ENCODE measurements at regions not wholly inside any gene's neighbourhood (a gene's known extent, or its start where the extent isn't known, plus 50 kb on each side); places are given as distances from the start of the nearest gene placed in this dataset.

- H3K36me3 Mint-ChIP-seq (ENCODE audit: unreplicated experiment) = no peaks in the 10 kb centered on the region
- no peak for DNase-seq (ENCODE audit: extremely low spot score, unreplicated experiment)
- H3K27ac Mint-ChIP-seq (ENCODE audit: unreplicated experiment) = no peak overlapping the region
Measured at GRCh38 chr17:69916761-69917160, 158.3 kb upstream of the KCNJ16 start.

DNA sequence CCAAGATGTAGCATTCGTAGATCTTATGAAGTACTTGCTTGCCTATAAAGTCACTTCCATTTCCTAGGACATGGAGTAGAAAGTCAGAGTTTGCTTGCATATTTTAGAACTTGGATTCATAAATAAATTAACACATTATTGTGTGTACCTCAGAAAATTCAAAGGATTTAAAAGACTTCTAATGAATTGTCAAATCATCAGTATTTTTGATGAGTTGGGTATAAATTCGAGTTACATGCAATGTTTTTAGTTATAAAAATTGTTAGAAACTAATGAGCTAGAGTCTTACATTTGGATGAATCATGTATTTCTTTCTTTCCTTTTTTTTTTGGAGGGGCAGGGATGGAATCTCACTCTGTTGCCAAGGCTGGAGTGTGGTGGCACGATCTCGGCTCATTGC lies 156.9 kb upstream of the KCNJ16 start:
- Mint-ChIP-seq H3K4me3 (ENCODE audit: unreplicated experiment) (no peak overlapping the region), H3K9me3 (ENCODE audit: unreplicated experiment) (no peaks in the 10 kb centered on the region)
- TF ChIP-seq, protein P1, sequence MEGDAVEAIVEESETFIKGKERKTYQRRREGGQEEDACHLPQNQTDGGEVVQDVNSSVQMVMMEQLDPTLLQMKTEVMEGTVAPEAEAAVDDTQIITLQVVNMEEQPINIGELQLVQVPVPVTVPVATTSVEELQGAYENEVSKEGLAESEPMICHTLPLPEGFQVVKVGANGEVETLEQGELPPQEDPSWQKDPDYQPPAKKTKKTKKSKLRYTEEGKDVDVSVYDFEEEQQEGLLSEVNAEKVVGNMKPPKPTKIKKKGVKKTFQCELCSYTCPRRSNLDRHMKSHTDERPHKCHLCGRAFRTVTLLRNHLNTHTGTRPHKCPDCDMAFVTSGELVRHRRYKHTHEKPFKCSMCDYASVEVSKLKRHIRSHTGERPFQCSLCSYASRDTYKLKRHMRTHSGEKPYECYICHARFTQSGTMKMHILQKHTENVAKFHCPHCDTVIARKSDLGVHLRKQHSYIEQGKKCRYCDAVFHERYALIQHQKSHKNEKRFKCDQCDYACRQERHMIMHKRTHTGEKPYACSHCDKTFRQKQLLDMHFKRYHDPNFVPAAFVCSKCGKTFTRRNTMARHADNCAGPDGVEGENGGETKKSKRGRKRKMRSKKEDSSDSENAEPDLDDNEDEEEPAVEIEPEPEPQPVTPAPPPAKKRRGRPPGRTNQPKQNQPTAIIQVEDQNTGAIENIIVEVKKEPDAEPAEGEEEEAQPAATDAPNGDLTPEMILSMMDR (IDR thresholded peaks at IDR 0.05) = no peak

More at GRCh38 chr17:69916761-69917160, 158.3 kb upstream of the KCNJ16 start:
- no peaks in the 10 kb centered on the region for H3K9me3 Mint-ChIP-seq (ENCODE audit: unreplicated experiment)
- H3K27me3 Mint-ChIP-seq (ENCODE audit: unreplicated experiment) = peaks cover 8% of the 10 kb centered on the region
- no peak overlapping the region for H3K4me3 Mint-ChIP-seq (ENCODE audit: unreplicated experiment)
- H3K4me1 Mint-ChIP-seq (ENCODE audit: unreplicated experiment) = no peaks in the 10 kb centered on the region
- TF ChIP-seq, protein P1 (IDR thresholded peaks at IDR 0.05) = no peak

GRCh38 chr17:69919789-69920188 lies 155.2 kb upstream of the KCNJ16 start:
- Mint-ChIP-seq H3K4me3 (ENCODE audit: unreplicated experiment) (no peak overlapping the region), H3K27ac (ENCODE audit: unreplicated experiment) (no peak overlapping the region), H3K9me3 (ENCODE audit: unreplicated experiment) (no peaks in the 10 kb centered on the region), H3K27me3 (ENCODE audit: unreplicated experiment) (peaks cover 10% of the 10 kb centered on the region), H3K36me3 (ENCODE audit: unreplicated experiment) (no peaks in the 10 kb centered on the region), H3K4me1 (ENCODE audit: unreplicated experiment) (no peaks in the 10 kb centered on the region)
- DNase-seq (ENCODE audit: extremely low spot score, unreplicated experiment) = no peak
- TF ChIP-seq, protein P1 (IDR thresholded peaks at IDR 0.05) = no peak

More for the DNA sequence above, 156.9 kb upstream of the KCNJ16 start:
- peaks cover 10% of the 10 kb centered on the region for H3K27me3 Mint-ChIP-seq (ENCODE audit: unreplicated experiment)
- no peaks in the 10 kb centered on the region for H3K4me1 Mint-ChIP-seq (ENCODE audit: unreplicated experiment)
- H3K27ac Mint-ChIP-seq (ENCODE audit: unreplicated experiment) = no peak overlapping the region
- DNase-seq (ENCODE audit: extremely low spot score, unreplicated experiment) = no peak
- no peaks in the 10 kb centered on the region for H3K36me3 Mint-ChIP-seq (ENCODE audit: unreplicated experiment)

DNA sequence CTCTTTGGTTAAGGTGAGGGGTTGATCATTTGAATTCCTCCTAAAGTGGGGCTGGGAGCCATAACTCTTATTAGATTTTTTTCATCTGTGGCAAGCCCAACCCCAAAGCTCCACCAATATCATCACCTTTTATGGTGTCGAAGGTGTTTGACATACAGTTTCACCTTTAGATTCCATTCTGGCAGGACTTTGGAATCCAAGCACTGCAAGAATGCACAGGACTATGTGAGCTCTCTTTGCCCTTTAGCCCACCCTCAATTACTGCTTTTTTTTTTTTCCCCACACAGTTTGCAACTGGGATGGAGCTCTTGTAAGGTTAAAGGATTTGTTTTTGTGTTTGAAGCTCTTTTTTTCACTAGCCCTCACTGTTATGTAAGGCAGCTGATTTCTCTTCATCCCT lies 154.0 kb upstream of the KCNJ16 start:
- no peak for DNase-seq (ENCODE audit: extremely low spot score, unreplicated experiment)
- Mint-ChIP-seq H3K4me1 (ENCODE audit: unreplicated experiment) (no peaks in the 10 kb centered on the region), H3K36me3 (ENCODE audit: unreplicated experiment) (no peaks in the 10 kb centered on the region), H3K4me3 (ENCODE audit: unreplicated experiment) (no peak overlapping the region), H3K27ac (ENCODE audit: unreplicated experiment) (no peak overlapping the region), H3K27me3 (ENCODE audit: unreplicated experiment) (peaks cover 10% of the 10 kb centered on the region), H3K9me3 (ENCODE audit: unreplicated experiment) (no peaks in the 10 kb centered on the region)
- TF ChIP-seq, protein P1 (IDR thresholded peaks at IDR 0.05) = no peak

DNA sequence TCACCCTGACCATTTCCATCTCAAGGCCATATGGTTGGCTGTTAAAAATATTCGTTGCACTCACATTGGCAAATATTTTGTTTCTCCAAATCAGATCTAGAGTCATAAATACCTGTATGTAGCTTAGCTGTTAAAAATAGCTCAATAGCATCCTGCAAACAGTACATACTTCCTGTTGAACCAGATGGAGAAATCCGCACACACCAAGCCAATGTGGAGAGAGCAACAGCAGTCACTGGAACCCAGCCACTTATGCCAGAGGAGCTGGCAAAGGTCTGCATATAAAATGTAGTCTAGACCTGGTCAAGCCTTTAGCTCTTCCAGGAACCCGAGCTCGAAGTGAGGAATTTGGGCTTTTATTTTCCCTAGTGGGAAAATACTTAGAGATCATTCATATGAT lies 146.4 kb upstream of the KCNJ16 start:
- H3K27ac Mint-ChIP-seq (ENCODE audit: unreplicated experiment) = no peak overlapping the region
- TF ChIP-seq, protein P1 (IDR thresholded peaks at IDR 0.05) = no peak
- H3K4me3 Mint-ChIP-seq (ENCODE audit: unreplicated experiment) = no peak overlapping the region
- peaks cover 11% of the 10 kb centered on the region for H3K9me3 Mint-ChIP-seq (ENCODE audit: unreplicated experiment)
- no peaks in the 10 kb centered on the region for H3K36me3 Mint-ChIP-seq (ENCODE audit: unreplicated experiment)
- no peak for DNase-seq (ENCODE audit: extremely low spot score, unreplicated experiment)
- no peaks in the 10 kb centered on the region for H3K4me1 Mint-ChIP-seq (ENCODE audit: unreplicated experiment)
- peaks cover 3% of the 10 kb centered on the region for H3K27me3 Mint-ChIP-seq (ENCODE audit: unreplicated experiment)

Measured in osteocyte (in vitro differentiated cells).